GM21786 (cell line): ENCODE measurements at regions not wholly inside any gene's neighbourhood (a gene's known extent, or its start where the extent isn't known, plus 50 kb on each side); places are given as distances from the start of the nearest gene placed in this dataset.

Experiments
- ATAC-seq: cut with Tn5 transposase; IDR thresholded peaks from one replicate; pipeline ENCODE4 v1.9.1; 2021; ENCODE audit not compliant: unreplicated experiment

GRCh38 chr5:146254223-146254622 is 50.8 kb downstream of the RBM27 start:
- ATAC-seq = no peak

GRCh38 chr5:146273109-146273508 is 65.5 kb upstream of the POU4F3 start:
- ATAC-seq = peak; percentile 74

GRCh38 chr5:146283344-146283761 is 55.3 kb upstream of the POU4F3 start:
- no peak for ATAC-seq

GRCh38 chr5:146284016-146284415 is 54.6 kb upstream of the POU4F3 start:
- ATAC-seq = no peak
